ENCODE measurements at regions not wholly inside any gene's neighbourhood (a gene's known extent, or its start where the extent isn't known, plus 50 kb on each side); places are given as distances from the start of the nearest gene placed in this dataset.

DNA sequence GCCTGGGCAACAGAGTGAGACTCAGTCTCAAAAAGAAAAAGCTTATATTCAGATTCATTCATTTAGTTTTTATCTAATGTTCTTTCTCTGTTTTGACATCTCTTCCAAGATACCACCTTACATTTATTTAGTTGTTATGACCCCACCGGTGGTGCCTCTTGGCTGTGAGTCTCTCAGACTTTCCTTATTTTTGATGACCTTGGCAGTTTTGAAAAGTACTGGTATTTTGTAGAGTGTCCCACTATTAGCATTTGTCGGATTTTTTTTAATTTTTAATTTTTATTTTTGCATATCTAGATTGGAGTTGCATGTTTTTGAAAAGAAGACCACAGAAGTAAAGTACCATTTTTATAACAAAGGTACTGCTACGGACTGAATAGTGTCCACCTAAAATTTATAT lies 351.7 kb upstream of the KYNU start:
- TF ChIP-seq, protein P1, sequence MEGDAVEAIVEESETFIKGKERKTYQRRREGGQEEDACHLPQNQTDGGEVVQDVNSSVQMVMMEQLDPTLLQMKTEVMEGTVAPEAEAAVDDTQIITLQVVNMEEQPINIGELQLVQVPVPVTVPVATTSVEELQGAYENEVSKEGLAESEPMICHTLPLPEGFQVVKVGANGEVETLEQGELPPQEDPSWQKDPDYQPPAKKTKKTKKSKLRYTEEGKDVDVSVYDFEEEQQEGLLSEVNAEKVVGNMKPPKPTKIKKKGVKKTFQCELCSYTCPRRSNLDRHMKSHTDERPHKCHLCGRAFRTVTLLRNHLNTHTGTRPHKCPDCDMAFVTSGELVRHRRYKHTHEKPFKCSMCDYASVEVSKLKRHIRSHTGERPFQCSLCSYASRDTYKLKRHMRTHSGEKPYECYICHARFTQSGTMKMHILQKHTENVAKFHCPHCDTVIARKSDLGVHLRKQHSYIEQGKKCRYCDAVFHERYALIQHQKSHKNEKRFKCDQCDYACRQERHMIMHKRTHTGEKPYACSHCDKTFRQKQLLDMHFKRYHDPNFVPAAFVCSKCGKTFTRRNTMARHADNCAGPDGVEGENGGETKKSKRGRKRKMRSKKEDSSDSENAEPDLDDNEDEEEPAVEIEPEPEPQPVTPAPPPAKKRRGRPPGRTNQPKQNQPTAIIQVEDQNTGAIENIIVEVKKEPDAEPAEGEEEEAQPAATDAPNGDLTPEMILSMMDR (IDR thresholded peaks at IDR 0.05) = no peak
- no peak for TF ChIP-seq CHD2 (IDR thresholded peaks at IDR 0.05; ENCODE audit: low read length, partially characterized antibody)
